ENCODE measurements at regions not wholly inside any gene's neighbourhood (a gene's known extent, or its start where the extent isn't known, plus 50 kb on each side); places are given as distances from the start of the nearest gene placed in this dataset.
"Not testable (repeated sequence)": the region's sequence is repeated elsewhere in the genome, so short reads cannot be mapped to it uniquely, and the experiment has no call there.

DNA sequence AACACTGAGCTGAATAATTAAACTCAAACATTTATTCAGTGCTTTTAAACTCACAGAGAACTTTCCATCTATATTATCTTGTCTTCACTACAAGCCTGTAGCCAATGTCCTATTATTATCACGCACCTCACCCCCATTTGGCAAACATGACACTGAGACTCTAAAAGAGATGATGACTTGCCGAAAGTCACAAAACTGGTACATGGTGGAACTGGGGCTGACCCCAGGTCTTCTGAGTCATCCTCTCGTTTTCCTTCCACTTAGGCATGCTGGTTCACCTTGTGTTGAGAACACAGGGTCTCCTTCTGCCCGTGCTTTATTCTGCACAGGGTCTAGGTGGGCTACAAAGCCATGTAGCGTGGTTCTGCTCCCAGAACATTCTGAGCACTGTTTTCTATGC is 230.0 kb upstream of the MGAT5 start:
- DNase-seq (ENCODE audit: low spot score): no peak

- no peak for DNase-seq (ENCODE audit: low spot score)
Measured at GRCh38 chr2:134027980-134028379, 225.9 kb upstream of the MGAT5 start.

DNA sequence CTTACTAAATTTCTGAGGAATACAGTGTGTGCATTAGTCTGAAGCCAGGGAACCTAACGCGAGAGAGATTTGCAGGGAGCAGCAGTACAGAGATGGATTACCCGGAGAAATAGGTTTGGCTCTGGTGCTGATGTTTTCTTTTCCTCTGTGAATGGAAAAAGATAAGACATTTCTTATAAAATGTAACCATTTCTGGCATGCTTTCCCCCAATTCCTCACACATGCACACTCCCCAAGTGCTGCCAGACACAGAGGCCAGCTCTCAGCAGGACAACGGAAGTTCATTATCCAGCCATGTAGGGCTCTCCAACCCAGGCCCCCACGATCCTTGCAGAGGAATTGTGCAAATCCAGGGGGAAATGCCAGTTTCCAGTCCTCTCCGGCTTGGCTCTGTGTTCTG is 224.5 kb upstream of the MGAT5 start:
- no peak for DNase-seq (ENCODE audit: low spot score)

- DNase-seq (ENCODE audit: low spot score): no peak
Measured at GRCh38 chr2:134031539-134031938, 222.3 kb upstream of the MGAT5 start.

DNA sequence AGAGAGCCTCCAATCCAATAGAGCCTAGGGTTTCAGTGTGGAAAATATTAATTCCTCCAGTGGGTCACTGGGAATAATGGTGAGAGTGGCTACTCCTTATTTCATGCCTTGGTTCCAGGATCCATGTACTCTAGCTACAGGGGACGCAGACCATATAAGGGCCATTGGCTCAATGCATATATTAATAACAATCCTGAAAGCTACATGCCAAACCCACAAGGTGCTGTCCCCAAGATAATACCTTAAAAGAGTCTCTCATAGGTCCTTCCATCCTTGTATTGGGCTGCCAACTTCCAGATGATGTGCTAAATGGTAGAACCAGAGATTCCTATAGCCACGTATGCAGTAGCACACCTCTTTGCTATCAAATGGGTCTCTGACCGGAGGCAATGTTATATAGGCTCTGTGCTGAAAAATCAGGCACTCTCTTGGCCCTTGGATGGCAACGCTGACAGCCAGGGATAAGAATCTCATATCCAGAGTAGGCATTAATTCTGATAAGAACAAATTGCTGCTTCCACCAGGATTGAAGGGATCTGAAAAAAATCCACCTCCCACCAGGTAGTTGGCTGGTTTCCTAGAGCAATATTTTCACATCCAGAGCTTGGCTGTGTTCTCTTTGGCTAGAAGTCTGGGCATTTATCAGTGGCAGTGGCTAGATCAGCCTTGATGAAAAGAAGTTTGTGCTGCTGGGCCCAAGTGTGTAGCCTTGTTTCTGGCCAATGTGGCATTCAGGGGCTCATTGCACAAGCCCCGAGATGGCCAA is 218.1 kb upstream of the MGAT5 start:
- DNase-seq (ENCODE audit: low spot score): no peak

GRCh38 chr2:134039912-134040581 is 213.8 kb upstream of the MGAT5 start:
- DNase-seq (ENCODE audit: low spot score): no peak

DNA sequence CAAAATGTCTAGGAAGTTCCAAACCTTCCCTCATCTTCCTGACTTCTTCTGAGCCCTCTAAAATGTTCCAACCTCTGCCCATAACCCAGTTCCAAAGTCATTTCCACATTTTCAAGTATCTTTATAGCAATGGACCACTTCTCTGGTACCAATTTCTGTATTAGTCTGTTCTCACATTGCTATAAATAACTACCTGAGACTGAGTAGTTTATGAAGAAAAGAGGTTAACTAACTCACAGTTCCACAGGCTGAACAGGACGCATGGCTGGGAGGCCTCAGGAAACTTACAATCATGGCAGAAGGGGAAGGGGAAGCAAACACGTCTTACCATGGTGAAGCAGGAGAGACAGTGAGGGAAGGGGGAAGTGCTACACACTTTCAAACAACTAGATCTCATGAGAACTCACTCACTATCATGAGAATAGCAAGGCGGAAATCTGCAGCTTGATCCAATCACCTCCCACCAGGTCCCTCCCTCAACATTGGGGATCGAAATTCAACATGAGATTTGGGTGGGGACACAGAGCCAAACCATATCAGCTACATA is 213.2 kb upstream of the MGAT5 start:
- not testable (repeated sequence) for DNase-seq (ENCODE audit: low spot score)

GRCh38 chr2:134041877-134042276 is 212.0 kb upstream of the MGAT5 start:
- DNase-seq (ENCODE audit: low spot score): no peak

GRCh38 chr2:134043028-134043427 is 210.8 kb upstream of the MGAT5 start:
- not testable (repeated sequence) for DNase-seq (ENCODE audit: low spot score)

DNA sequence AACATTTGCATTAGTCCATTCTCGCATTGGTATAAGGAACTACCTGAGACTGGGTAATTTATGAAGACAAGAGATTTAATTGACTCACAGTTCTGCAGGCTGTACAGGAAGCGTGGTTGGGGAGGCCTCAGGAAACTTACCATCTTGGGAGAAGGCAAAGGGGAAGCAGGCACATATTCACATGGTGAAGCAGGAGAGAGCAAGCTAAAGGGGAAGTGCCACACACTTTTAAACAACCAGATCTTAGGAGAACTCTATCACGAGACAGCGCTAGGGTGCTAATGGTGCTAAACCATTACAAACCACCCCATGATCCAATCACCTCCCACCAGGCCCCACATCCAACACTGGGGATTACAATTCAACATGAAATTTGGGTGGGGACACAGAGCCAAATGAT is 201.7 kb upstream of the MGAT5 start:
- no peak for DNase-seq (ENCODE audit: low spot score)

- no peak for DNase-seq (ENCODE audit: low spot score)
Measured at GRCh38 chr2:134056173-134056572, 197.7 kb upstream of the MGAT5 start.

DNA sequence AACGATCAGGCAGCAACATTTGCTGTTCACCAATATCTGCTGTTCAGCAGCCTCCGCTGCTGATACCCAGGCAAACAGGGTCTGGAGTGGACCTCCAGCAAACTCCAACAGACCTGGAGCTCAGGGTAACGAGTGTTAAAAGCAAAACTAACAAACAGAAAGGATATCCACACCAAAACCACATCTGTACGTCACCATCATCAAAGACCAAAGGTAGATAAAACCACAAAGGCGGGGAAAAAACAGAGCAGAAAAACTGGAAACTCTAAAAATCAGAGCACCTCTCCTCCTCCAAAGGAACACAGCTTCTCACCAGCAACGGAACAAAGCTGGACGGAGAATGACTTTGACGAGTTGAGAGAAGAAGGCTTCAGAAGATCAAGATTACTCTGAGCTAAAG is 192.8 kb upstream of the MGAT5 start:
- DNase-seq (ENCODE audit: low spot score): not testable (repeated sequence)

DNA sequence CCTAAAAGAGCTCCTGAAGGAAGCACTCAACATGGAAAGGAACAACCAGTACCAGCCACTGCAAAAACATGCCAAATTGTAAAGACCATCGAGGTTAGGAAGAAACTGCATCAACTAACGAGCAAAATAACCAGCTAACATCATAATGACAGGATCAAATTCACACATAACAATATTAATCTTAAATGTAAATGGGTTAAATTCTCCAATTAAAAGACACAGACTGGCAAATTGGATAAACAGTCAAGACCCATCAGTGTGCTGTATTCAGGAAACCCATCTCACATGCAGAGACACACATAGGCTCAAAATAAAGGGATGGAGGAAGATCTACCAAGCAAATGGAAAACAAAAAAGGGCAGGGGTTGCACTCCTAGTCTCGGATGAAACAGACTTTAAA is 191.6 kb upstream of the MGAT5 start:
- DNase-seq (ENCODE audit: low spot score): not testable (repeated sequence)

- DNase-seq (ENCODE audit: low spot score): not testable (repeated sequence)
Measured at GRCh38 chr2:134063916-134064315, 190.0 kb upstream of the MGAT5 start.

DNA sequence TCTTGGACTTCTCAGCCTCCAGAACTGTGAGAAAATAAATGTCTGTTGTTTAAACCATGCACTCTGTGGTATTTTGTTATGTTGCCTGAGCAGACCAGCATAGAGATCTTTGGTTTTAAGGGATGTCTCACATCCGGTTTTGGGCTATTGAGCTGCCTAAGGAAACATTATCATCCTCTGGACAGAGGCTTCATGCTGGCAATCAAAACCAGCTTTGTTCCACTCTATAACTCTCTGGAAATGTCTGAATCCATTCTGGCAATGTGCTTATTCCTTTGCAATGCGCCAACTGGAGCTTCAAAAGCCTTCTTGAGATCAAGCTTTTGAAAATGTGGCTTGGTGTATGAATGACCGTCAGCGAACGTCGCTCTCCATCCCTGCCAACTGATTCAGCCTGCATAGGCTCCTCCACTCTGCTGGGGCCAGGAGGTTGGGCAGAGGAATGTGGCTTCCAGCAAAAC is 183.6 kb upstream of the MGAT5 start:
- no peak for DNase-seq (ENCODE audit: low spot score)

DNA sequence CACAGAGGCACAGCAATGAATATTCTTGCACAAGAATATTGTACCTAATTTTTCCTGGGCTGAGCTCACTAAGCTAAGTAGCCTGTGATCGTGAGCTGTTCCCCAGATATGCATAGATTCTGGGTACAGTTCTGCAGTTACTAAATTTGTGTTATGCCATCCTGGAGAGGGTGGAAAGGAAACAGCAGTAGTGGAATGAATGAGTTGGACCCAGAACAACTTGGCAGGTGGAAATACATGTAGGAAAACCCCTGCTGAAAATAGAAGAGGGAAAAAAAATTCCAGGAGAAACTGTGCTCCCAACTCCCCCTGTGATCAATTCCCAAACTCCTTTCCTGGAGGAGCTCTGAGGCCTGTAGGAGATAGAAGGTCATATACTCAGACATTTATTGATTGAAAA is 181.5 kb upstream of the MGAT5 start:
- DNase-seq (ENCODE audit: low spot score): no peak

- no peak for DNase-seq (ENCODE audit: low spot score)
Measured at GRCh38 chr2:134073023-134073422, 180.8 kb upstream of the MGAT5 start.

- no peak for DNase-seq (ENCODE audit: low spot score)
Measured at GRCh38 chr2:134074619-134075018, 179.3 kb upstream of the MGAT5 start.

DNA sequence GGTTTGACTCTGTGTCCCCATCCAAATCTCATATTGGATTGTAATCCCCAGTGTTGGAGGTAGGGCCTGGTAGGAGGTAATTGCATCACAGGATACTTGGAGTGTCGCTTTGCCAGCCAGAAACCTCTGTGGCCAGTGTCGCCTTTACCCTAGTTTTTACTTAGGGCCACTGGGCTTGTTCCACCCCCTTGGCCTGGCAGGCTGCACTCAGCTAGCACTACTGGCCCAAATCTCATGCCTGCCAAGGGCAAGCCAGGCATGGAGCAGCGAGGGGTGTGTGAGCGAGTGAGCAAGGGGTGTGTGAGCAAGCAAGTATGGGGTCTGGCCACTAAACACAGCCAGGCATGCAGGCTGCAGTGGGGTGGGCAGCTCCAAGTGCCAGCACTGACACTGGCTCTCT is 178.7 kb upstream of the MGAT5 start:
- DNase-seq (ENCODE audit: low spot score): no peak

DNA sequence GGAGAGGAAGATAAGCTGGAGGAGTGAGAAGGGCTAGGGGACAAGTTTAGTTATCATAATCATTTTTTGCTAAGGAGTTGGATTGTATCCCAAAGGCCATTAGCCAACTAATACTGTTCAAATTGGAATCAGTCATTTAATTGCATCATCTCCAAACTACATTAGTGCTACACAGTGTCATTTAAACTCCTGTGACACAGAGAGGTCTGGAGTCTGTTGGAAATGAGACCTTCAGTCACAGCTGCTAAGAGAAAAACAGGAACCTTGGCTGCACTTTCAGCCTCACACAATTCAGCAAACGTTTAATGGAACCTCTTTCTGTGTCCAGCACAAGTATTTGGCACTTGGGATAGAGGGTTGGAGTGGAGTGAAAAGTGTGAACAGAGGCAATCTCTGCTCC is 175.5 kb upstream of the MGAT5 start:
- no peak for DNase-seq (ENCODE audit: low spot score)

DNA sequence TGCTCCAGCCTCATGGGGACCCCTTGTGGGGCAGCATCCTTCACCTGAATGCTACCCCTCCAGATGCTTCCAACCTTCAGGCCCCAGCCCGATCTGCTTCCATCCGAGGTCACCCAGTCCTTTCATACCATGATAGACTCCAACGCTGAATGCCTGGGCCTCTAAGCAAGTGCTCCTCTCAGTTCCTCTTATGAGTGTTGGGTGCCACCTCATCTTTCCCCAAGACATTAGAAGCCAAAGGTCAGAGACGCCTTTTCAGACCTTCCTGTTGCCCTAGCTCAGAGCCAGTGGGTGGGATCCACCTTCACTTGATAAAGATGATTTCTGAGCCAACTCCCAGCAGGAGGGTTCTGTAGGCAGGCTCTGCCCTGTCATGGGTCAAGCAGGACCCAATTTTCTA is 174.5 kb upstream of the MGAT5 start:
- no peak for DNase-seq (ENCODE audit: low spot score)

DNA sequence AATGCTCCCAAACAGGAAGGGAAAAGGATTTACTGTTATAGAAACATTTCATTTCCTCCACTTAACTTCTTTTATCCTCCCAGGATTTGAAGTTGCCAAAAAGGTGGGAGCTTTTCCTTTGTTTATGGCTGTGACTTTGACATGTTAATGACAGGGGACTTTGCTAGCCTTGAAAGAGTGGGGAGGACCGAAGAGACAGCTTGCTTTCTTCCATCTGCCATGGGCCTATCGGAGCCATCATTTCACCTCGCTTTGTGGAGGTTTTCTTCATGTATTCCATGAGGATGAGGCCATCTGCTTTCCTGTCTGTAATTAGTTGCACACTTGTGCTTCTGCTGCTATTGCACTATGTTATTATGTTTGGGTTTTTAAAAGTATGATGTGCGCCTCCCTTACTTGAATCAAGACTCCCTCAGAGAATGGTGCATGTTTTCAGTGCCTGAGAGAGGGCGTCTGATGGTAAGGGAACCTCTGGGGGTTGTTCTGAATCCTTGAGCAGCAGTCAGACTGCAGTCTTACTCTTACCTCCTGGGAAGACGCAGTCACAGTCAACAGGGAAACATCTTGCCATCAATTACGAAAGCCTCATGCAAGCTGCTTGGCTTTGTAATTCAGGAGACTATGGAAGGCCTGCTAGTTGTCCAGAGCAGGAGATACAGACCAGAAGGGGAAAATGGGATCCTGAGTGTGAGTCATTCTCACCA is 173.3 kb upstream of the MGAT5 start:
- DNase-seq (ENCODE audit: low spot score): no peak
